HG02852 (cell line): ENCODE measurements at regions not wholly inside any gene's neighbourhood (a gene's known extent, or its start where the extent isn't known, plus 50 kb on each side); places are given as distances from the start of the nearest gene placed in this dataset.
"Not testable (repeated sequence)": the region's sequence is repeated elsewhere in the genome, so short reads cannot be mapped to it uniquely, and the experiment has no call there.

Experiments
- ATAC-seq: cut with Tn5 transposase; IDR thresholded peaks from one replicate; pipeline ENCODE4 v1.9.1; 2021; ENCODE audit warnings: mild to moderate bottlenecking, moderate library complexity; ENCODE audit not compliant: unreplicated experiment

DNA sequence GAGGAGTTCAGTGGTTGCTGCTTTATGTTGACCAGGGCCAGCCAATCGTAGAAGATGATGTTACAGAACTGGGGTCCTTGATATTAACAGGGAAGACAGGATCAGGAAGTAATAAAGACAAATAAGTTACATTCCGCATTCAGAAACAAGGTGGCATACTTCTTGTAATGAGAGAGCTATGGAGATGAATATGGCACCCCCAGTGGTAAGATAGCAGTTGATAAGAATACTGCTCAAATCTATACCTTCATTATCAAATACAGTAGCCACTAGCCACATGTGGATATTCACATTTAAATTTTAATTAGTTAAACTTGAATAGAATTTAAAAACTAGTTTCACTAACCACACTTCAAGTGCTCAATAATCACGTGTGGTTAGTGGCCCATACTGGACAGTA lies 290.4 kb upstream of the RBMS1 start:
- ATAC-seq: no peak

DNA sequence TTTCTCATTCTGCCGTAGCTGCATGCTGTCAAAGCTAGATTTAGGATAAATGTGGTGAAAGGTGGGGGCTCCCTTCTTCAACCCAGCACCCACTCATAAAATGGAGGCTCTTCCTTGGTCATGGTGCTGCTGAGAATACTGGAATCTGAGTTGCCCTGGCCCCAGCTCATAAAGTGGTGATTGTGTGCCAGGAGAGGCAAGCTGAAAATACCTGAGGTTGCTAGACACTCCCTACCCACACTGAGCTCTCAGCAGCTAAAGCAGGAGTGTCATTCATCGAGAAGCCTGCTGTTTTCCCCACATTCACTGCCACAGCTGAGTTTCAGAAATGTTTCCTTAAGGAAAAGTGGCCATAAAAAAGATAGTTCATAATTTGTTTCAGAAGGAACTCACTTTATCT lies 297.1 kb upstream of the RBMS1 start:
- ATAC-seq: no peak

DNA sequence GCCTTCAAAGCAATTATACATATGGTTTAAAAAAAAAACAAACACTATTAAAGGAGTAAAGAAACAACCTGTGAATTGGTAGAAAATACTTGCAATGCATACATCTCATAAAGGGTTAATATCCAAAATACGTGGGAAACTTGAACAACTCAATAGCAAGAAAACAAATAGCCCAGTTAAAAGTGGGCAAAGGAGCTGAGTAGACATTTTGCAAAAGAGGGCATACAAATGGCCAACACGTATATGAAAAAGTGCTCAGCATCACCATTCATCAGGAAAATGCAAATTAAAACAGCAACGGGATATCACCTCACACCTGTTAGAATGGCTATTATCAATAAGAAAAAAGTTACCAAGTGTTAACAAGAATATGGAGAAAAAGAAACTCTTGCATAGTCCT lies 298.3 kb upstream of the RBMS1 start:
- ATAC-seq: no peak

DNA sequence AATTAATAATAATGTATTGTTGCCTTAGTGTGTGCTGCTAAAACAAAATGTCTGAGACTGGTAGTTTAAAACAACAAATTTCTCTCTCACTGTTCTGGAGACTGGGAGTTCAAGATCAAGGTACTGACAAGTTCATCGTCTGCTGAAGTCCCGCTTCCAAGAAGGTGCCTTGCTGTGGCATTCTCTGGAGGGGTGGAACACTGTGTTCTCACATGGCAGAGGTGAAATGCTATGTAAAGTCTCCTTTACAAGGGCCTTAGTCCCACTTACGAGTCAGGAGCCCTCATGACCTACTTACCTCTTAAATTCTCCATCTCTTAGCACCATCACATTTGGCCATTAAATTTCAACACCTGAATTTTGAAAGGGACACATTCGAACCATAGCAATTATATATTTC lies 299.2 kb upstream of the RBMS1 start:
- ATAC-seq: no peak

DNA sequence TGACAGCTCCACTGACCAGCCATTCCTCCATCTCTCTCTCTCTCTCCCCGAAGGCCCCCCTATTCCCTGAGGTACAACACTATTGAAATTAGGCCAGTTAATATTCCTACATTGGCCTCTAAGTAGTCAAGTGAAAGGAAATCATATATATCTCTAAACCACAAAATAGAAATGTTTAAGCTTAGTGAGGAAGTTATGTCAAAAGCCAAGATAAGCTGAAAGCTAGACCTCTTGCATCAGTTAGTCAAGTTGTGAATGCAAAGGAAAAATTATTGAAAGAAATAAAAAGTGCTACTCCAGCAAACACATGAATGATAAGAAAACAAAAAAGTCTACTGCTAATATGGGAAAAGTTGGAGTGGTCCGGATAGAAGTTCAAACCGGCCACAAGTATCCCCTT lies 301.3 kb upstream of the RBMS1 start:
- ATAC-seq: no peak

DNA sequence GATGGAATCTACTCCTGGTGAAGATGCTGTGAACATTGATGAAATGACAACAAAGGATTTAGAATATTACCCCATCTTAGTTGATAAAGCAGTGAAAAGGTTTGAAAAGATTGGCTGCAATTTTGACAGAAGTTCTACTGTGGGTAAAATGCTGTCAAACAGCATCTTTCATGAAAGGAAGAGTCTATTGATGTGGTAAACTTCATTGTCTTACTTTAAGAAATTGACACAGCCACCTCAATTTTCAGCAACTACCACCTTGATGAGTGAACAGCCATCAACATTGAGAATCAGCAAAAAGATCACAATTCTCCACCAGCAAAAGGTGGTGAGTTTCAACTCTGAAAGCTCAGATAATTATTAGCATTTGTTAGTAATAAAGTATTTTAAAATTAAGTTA lies 310.3 kb upstream of the RBMS1 start:
- no peak for ATAC-seq

DNA sequence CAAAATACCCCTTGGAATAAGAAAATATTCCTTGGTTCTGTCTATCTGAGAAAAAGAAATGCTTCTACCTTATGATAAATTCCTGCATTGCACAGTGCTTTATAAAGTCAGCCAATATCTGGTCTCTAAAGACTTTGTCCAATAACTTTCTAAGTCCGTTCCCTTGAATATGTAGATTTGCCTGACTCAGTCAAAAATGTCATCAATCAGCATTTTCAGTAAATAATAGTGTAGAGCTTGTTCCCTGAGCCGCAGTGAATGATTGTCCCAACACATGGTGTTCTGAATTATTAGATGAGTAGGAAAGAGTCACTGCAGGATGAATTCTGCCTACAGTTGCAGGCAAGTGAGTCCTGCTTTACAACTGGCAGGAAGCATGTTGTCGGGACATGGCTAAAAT lies 316.8 kb upstream of the RBMS1 start:
- no peak for ATAC-seq

DNA sequence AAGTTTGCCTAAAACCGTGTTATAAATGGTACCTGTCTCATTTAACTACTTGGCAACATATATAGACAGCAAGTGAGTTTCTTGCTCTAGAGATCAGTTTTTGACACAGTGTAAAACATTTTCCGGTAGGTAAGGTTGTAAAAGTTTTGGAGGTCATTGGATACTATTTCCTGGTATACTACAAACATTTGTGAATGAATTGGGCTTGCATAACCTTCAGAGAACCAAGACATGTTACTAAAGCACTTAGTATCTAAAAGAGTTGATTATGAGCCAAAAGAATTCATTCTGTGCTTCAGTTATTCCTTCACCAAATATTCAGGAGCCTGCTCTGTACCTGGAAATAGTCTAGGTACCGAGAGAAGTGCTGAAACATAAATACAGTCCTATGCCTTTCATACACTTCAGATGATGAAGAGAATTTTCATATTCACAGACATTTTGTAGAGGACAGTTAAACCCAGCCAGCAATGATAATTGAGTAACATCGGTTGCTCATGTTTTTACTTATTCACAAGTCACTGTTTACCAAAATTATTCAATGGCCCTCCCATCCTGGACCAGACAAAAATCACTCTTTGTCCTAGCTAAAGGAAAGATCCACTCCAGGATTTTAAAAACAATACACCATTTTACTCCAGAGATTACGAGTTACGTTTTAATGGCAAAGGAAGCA lies 319.4 kb upstream of the RBMS1 start:
- ATAC-seq: no peak

DNA sequence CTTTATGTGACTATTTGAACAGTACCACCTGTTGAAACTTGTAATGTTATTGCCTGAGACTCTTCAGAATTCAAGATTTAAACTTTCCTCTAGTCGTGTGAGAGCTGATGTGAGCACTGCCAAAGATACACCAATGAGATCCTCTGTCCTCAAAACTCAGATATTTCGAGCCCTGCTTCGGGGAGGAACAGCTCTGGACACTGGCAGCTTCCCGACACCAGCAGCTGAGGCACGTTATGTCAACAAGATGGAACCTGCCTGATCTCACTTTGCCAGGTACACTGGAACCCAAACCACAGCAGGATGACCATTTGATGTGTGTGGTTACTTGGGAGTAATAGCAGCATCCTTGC lies 319.9 kb upstream of the RBMS1 start:
- no peak for ATAC-seq

DNA sequence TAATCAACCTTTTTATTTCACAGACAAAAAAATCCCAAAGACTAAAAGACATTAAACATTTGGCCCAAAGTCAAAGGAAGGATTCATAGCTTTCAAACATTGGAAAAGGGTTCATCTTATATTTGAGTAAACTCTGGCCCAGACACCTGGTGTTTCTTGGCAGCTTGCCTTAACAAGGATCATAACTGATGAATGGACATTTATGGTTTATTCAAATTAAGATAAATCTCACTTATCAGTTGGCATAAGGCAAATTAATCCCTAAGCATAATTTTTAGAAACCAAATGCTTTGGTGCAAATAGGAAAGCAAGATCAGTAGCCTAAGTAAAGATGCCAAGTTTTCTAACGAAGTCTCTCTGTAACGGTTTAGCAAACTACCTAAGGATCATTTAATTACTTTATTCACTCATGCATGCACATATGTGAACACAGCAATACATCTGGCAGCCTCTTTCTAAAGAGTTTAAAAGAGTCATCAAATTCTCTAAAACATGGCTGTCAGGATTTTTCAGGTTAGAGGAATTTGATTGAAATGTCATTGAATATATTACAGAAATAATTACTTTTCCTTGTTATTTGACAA lies 323.4 kb upstream of the RBMS1 start:
- ATAC-seq: no peak

DNA sequence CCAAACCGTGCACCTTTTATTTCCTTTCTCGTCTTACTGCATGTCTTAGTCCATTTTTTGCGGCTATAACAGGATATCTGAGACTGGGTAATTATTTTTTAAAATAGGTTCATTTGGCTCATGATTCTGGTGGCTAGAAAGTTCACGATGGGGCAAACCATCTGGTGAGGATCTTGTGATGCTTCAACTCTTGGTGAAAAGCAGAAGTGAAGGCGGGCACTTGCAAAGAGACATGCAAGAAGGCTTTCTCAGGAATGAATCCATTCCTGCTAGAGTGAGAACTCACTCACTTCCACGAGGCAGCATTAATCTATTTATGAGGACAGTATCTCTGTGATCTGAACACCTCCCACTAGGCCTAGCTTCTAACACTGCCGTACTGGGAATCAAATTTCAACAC lies 327.1 kb upstream of the RBMS1 start:
- ATAC-seq: no peak

DNA sequence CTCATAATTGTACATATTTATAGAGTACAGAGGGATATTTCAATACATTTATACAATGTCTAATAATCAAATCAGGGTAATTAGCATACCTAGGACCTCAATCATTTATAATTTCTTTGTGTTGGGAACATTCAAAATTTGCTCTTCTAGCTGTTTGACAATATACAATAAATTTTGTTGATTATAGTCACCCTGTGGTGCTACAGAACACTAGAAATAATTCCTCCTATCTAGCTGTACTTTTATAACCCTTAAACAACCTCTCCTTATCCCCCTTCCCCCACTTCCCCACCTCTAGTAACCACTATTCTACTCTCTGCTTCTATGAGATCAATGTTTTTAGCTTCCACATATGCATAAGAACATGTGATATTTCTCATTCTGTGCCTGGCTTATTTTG lies 328.4 kb upstream of the RBMS1 start:
- ATAC-seq: no peak

DNA sequence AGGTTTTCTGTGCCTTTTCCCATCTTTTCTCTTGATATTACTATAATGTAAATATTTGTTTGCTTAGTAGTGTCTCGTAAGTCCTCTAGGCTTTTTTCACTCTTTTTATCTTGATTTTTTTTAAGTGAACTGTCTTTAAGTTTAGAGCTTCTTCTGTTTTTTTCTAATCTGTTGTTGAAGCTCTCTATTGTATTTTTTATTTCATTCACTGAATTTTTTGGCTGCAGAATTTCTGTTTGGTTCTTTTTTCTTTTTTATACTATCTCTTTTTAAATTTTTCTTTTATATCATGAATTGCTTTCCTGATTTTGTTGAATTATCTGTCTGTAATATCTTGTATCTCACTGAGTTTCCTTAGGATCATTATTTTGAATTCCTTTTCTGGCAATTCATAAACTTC lies 331.8 kb upstream of the RBMS1 start:
- no peak for ATAC-seq

DNA sequence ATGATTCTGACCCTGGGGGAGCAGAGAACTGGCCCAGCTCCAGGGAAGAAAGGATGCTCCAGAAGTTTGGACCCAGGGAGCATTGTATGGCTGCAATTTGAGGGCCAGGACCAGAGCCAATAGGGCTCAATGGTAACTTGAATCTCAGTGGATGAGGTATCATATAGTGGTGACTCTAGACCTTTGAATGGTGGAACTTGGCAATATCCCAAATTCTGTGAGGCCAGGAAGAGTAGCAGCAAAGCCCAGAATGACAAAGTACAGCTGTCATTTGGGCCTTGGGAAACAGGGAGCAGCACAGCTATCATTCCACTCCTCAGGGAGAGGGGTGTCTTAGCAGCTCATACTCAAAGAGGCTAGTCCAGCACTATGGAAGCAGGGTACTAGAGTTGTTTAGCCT lies 332.9 kb upstream of the RBMS1 start:
- ATAC-seq: no peak

DNA sequence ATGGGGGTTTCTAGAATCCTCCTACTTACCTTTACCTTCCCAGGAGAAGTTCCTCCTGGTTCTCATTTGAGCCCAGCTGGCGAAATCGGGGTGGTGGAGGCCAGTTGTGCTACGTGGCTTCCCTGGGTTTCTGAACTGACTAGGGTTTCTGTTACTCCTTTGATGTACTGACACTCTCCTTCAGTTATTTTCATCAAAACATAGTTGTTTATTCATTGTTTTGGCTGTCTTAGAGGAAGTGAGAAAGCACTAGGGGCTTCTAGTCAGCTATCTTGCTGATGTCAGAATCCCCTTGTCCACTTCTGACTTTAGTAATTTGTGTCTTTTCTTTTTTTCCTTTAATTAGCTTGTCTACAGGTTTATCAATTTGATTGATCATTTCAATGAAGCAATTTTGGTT lies 332.2 kb upstream of the TANK start:
- ATAC-seq: no peak

DNA sequence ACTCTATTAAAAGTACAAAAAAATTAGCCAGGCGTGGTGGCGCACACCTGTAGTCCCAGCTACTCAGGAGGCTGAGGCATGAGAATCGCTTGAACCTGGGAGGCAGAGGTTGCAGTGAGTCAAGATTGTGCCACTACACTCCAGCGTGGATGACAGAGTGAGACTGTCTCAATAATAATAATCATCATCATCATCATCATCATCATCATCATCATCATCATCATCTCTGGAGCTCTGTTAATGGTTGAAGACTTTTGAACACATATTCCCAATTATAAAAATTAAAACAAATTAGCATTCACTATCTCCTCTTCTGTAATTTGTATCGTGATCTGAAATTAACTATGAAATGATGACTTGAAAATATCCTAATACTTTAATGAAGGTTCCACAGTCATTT lies 327.8 kb upstream of the TANK start:
- not testable (repeated sequence) for ATAC-seq

DNA sequence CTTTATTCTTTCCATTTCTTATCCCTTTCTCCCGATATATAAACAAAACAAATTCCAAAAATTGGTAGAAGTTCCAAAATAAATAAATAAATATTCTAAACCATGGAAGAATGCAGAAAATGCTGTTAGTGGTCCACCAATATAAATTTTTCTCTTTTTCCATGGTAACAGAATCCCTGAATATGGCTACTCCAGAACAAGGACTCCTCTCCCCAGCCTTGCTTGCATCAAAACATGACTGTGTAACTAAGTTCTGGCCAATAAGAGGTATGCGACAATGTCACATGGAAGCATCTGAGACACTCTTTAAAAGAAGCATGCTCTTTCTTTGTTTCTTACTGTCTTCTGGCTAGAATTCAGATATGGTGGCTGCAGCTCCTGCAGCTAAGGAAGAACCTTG lies 325.1 kb upstream of the TANK start:
- no peak for ATAC-seq

DNA sequence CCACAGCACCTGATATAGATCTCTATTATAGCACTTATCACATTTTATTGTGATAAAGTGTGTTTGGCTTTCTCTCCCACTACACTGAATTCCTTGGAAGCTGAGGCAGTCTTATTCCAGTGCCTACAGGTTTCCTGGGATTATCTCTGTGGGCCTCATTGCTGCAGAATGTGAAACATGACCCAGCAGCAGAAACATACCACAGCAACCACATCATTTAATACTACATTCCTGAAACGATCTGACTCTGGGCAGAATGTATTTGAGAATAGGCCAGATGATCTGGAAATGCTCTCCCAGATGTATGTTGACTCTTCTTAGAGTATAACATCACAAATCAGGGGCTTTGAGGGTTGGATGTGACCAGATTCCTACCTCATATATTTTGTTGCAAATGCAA lies 323.5 kb upstream of the TANK start:
- no peak for ATAC-seq

DNA sequence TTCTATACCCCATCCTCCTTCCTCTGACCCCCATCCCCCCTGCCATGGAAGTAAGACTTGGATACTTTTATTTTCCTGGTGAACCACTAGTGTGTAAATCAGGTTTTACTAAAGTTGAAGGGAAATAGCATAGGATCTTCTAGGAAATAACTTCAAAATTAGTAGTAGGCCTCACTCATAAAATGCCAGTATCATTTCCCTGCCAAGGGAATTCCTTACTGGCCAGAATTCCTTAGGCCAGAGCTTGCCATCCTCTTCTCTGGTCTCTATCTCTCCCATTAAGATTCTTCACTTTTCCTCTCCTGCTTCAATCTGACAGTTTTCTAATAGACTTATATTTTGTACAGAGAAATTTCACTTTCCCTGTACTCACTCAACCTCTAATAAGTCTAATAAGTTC lies 322.8 kb upstream of the TANK start:
- ATAC-seq: no peak

DNA sequence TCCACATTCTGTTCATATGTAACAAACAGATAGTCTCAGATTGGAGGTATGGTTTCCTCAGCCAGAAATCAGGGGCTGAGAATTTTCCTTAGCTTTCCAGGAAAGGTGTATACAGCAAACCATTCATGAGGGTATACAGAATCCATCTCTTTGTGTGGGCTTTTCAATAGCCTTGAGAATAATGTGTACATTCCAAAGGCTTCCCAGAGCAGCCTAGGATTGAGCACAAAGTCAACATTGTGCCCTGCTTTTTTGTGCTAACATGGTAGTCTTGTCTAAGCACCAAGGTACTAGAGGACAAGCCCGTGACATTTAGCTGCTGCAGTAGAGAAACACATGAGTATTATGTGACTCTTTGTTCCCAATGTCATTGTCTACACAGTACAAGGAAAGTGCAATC lies 322.1 kb upstream of the TANK start:
- ATAC-seq: no peak

DNA sequence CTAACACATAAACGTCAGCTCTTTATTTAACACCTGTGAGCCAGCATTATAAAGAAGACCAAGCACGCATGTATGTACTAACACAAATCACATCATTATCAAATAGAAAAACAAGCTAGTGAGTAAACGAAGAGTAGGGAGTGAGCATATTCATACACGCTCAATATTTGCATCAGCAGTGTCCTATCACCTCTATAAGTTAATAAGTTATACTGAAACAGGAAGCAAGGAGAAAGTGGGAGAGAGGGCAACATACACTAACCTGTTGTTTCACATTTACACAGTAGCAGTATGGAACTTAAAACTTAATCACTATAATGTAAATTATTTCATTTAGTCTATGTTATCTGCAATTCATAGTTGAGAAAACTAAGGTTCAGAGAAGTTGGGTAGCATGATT lies 321.5 kb upstream of the TANK start:
- ATAC-seq: no peak

DNA sequence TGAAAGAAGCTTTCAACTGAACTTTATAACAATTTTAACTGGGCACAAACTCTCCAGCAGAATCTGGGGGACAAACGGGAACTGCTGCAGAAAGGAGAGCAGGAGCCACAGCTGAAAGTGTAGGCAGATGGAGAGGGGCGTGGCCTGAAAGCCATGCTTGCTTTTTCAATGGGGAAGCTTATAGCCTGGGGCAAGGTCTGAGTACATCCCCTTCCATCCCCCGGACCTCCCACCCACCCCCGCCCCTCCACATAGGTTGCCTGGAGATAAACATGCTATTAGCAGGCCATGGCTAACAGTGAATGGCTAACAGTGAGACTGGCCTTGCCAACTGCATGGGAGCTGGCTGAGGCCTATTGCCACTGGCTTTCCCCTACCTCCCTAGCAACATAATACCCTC lies 317.9 kb upstream of the TANK start:
- ATAC-seq: no peak

DNA sequence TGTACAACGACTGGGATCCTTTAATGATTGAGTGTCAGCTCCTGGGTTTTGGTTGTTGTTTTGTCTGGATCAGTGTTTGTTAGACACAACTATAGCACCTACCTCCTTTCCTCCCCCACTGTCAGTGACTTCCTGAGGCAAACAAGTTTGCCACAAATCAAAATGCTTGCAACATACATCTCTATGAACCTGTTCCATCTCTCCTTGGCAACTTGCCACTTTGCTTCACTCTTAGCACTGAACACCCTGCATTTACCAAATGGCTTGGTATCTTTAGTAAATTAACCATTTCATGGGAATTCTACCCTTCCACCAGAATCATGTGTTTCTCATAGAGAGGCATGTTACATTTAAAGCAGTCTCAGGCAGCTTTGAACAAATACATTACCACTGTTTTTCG lies 301.1 kb upstream of the TANK start:
- no peak for ATAC-seq
